ENCODE measurements at regions not wholly inside any gene's neighbourhood (a gene's known extent, or its start where the extent isn't known, plus 50 kb on each side); places are given as distances from the start of the nearest gene placed in this dataset.

GRCh38 chr12:87690236-87690810, 338.9 kb downstream of the C12orf50 start:
- no peaks in the 10 kb centered on the region for H3K4me1 Mint-ChIP-seq (ENCODE audit: low read depth)
- H3K27me3 Mint-ChIP-seq (ENCODE audit: insufficient read depth) = no peaks in the 10 kb centered on the region
- DNase-seq = no peak
- H3K9me3 Mint-ChIP-seq = peaks cover 34% of the 10 kb centered on the region; the same call in 1 of the 2 replicates
- TF ChIP-seq CTCF (IDR thresholded peaks at IDR 0.05) = no peak
- no peaks in the 10 kb centered on the region; the same call in 1 of the 2 replicates for H3K36me3 Mint-ChIP-seq (ENCODE audit: low read depth)
- no peak overlapping the region for H3K27ac Mint-ChIP-seq
- H3K4me3 Mint-ChIP-seq = no peak overlapping the region

DNA sequence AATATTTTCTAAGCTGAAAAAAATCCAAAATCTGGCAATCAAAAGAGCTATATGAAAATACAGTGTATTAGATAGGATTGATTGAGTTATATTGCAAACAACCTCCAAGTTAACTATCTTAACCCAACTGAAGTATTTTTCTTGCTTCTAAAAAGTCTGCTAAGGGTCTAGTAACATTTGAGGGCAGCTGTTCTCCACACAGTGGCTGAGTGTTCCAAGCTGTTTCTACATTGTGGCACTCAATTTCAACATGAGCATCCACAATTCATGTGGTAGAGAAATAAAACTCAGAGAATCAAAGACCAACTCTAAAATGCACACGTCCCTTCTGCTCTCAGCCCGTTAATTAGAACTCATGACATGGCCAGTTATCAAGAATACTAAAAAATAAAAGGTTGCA, 340.0 kb downstream of the C12orf50 start:
- Mint-ChIP-seq H3K36me3 (ENCODE audit: low read depth) (no peaks in the 10 kb centered on the region; the same call in 1 of the 2 replicates), H3K4me1 (ENCODE audit: low read depth) (no peaks in the 10 kb centered on the region), H3K27me3 (ENCODE audit: insufficient read depth) (no peaks in the 10 kb centered on the region), H3K9me3 (peaks cover 32% of the 10 kb centered on the region; the same call in 1 of the 2 replicates), H3K4me3 (no peak overlapping the region), H3K27ac (no peak overlapping the region)
- no peak for TF ChIP-seq CTCF (IDR thresholded peaks at IDR 0.05)
- DNase-seq = no peak

DNA sequence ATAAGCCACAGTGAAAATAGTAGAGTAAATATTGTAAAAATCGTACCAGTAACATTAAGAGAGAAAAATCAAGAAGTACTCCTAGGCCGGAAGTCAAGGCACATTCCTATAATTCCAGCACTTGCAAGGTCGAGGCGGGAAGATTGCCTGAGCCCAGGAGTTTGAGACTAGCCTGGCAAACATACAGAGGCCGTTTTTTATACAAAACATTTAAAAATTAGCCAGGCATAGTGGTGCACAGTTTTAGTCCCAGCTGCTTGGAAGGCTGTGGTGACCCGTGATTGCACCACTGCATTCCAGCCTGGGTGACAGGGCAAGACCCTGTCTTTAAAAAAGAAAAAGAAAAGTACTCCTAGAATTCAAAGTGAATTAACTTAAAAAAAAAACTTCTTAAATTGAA, 341.8 kb downstream of the C12orf50 start:
- no peak for DNase-seq
- TF ChIP-seq CTCF (IDR thresholded peaks at IDR 0.05) = no peak
- H3K9me3 Mint-ChIP-seq = peaks cover 18% of the 10 kb centered on the region; the same call in 1 of the 2 replicates

GRCh38 chr12:87685696-87686095, 343.5 kb downstream of the C12orf50 start:
- no peak for DNase-seq
- Mint-ChIP-seq H3K4me3 (no peak overlapping the region), H3K27me3 (ENCODE audit: insufficient read depth) (no peaks in the 10 kb centered on the region), H3K4me1 (ENCODE audit: low read depth) (no peaks in the 10 kb centered on the region), H3K9me3 (peaks cover 13% of the 10 kb centered on the region; the same call in 1 of the 2 replicates), H3K36me3 (ENCODE audit: low read depth) (no peaks in the 10 kb centered on the region; the same call in 1 of the 2 replicates), H3K27ac (no peak overlapping the region)
- TF ChIP-seq CTCF (IDR thresholded peaks at IDR 0.05) = no peak

More for the DNA sequence above, 341.8 kb downstream of the C12orf50 start:
- Mint-ChIP-seq H3K36me3 (ENCODE audit: low read depth) (no peaks in the 10 kb centered on the region; the same call in 1 of the 2 replicates), H3K27me3 (ENCODE audit: insufficient read depth) (no peaks in the 10 kb centered on the region), H3K4me3 (no peak overlapping the region), H3K27ac (no peak overlapping the region), H3K4me1 (ENCODE audit: low read depth) (no peaks in the 10 kb centered on the region)

GRCh38 chr12:87679251-87679650, 349.9 kb downstream of the C12orf50 start:
- H3K9me3 Mint-ChIP-seq = peaks cover 14% of the 10 kb centered on the region
- H3K27me3 Mint-ChIP-seq (ENCODE audit: insufficient read depth) = no peaks in the 10 kb centered on the region
- H3K27ac Mint-ChIP-seq = no peak overlapping the region
- H3K4me1 Mint-ChIP-seq (ENCODE audit: low read depth) = no peaks in the 10 kb centered on the region
- H3K4me3 Mint-ChIP-seq = no peak overlapping the region
- no peak for TF ChIP-seq CTCF (IDR thresholded peaks at IDR 0.05)
- DNase-seq = no peak
- 0 out of 2 replicates have a peak, but pooled peaks cover 4% of the 10 kb centered on the region for H3K36me3 Mint-ChIP-seq (ENCODE audit: low read depth)
